Suprapubic skin (tissue), 4 donors: ENCODE measurements at regions not wholly inside any gene's neighbourhood (a gene's known extent, or its start where the extent isn't known, plus 50 kb on each side); places are given as distances from the start of the nearest gene placed in this dataset.
A peak's percentile ranks its signal among the peaks of the same experiment; 100 is the strongest.

ENCODE experiments used
- DNase-seq, 2 donors: peaks; one replicate each; pipeline ENCODE4 v3.0.0-alpha.2; 2019; ENCODE audit warnings: low spot score in 2 of 2
- H3K27ac ChIP-seq: fragments of 200-600 bp; sonication (generic); one replicate; pipeline ENCODE4 v1.5.1; 2019
- H3K27me3 ChIP-seq: fragments of 200-600 bp; sonication (generic); one replicate; pipeline ENCODE4 v1.5.1; 2019
- H3K36me3 ChIP-seq: fragments of 200-600 bp; sonication (generic); one replicate; pipeline ENCODE4 v1.5.1; 2019
- H3K4me1 ChIP-seq: fragments of 200-600 bp; sonication (generic); one replicate; pipeline ENCODE4 v1.5.1; 2019
- H3K4me3 ChIP-seq: fragments of 200-600 bp; sonication (generic); one replicate; pipeline ENCODE4 v1.5.1; 2019; ENCODE audit warnings: mild to moderate bottlenecking
- H3K9me3 ChIP-seq: fragments of 200-600 bp; sonication (generic); one replicate; pipeline ENCODE4 v1.5.1; 2019
- CTCF ChIP-seq, 2 donors: fragments of 200-600 bp in 1 of 2; fragments of 450-650 bp in 1 of 2; sonication (generic) in 1 of 2; IDR thresholded peaks; one replicate each; pipeline ENCODE4 v1.5.1; 2016 to 2019; ENCODE audit warnings: antibody characterized with exemption in 2 of 2, mild to moderate bottlenecking in 1 of 2, moderate library complexity in 1 of 2
- EP300 ChIP-seq: sonication (generic); formaldehyde crosslinking; IDR thresholded peaks from one replicate; pipeline ENCODE4 v1.6.1; 2017; ENCODE audit warnings: antibody characterized with exemption
- POLR2A ChIP-seq, 2 donors: fragments of 450-650 bp; IDR thresholded peaks; one replicate each; pipeline ENCODE4 v1.6.1; 2017; ENCODE audit warnings: antibody characterized with exemption in 2 of 2, mild to moderate bottlenecking in 2 of 2, moderate library complexity in 2 of 2
- POLR2AphosphoS5 ChIP-seq, 3 donors: sonication (generic); formaldehyde crosslinking; IDR thresholded peaks; one replicate each; pipeline ENCODE4 v1.6.1; 2017; ENCODE audit warnings: antibody characterized with exemption in 3 of 3
- WGBS: methylation state at CpG from one replicate; pipeline ENCODE4 v1.1.5; 2018; 5-methylcytosine and 5-hydroxymethylcytosine counted together

DNA sequence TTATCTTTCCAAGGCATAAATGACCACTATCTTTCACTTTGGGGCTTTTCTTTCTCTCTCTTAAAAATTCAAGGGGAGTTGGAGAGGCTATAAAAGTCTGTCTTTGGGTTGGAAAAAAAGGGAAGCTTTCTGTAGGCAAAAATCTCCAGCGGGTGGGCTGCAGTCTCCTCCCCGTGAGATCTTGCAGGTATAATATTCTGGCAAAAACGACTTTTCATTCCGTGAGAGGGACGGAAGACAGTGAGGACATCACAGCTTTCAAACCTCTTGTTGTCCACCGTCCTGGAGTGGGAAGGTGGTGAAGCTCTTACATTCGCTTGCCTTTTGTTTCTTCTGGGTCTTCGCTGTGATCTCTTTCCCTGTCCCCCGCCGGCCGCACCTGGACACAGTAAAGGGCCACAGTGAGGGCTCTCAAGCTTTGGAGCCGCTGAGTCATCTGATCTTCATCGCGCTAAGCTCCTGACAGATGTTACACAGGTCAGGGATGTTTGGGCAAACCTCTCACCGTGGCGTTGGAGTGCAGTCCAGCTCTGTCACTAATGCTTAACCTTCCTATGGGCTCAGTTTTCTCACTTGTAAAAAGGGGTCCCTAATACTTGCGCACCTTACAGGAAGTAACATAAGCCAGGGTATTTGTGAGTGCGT lies 61.9 kb upstream of the MEGF10 start:
- 65% methylated on average over 18 of the region's 18 CpGs for WGBS
- no peaks in the 10 kb centered on the region for H3K27me3 ChIP-seq
- TF ChIP-seq POLR2AphosphoS5 (IDR thresholded peaks at IDR 0.05), result no peak
- no peak for TF ChIP-seq EP300
- peak in 1 of 2 donors; percentile 52 for DNase-seq
- H3K4me1 ChIP-seq, result peaks cover 9% of the 10 kb centered on the region
- H3K27ac ChIP-seq, result peak overlapping the region; percentile 76
- H3K4me3 ChIP-seq, result peak overlapping the region; percentile 60
- H3K36me3 ChIP-seq, result no peaks in the 10 kb centered on the region
- H3K9me3 ChIP-seq, result no peaks in the 10 kb centered on the region

GRCh38 chr5:127229185-127229889 lies 61.3 kb upstream of the MEGF10 start:
- 1% methylated on average over 55 of the region's 61 CpGs for WGBS
- H3K9me3 ChIP-seq, result no peaks in the 10 kb centered on the region
- TF ChIP-seq EP300 (no peak), CTCF (IDR thresholded peaks at IDR 0.05) (no peak), POLR2AphosphoS5 (IDR thresholded peaks at IDR 0.05) (no peak), POLR2A (IDR thresholded peaks at IDR 0.05) (no peak)
- no peaks in the 10 kb centered on the region for H3K36me3 ChIP-seq
- DNase-seq, result peak; percentile 72 to 86
- H3K4me1 ChIP-seq, result peaks cover 9% of the 10 kb centered on the region
- peak overlapping the region; percentile 76 for H3K27ac ChIP-seq
- no peaks in the 10 kb centered on the region for H3K27me3 ChIP-seq
- H3K4me3 ChIP-seq, result peak overlapping the region; percentile 60

DNA sequence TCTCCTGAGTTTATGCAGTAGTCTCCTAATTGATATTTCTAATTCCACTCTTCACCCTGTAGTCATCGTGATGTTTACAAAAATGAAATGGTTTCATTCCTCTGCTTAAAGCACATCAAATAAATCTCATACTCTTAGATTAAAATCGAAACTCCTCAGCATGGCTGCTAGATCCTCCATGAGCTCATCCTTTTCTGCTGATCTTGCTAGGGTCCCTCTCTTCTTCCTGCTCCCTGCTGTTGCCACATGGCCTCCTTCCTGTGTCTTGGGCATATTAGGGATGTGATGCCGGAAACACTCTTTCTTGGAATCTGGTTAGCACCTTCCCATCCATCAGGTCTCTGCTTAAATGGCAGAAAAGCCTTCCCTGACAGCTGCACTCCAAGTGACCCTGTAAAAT lies 59.5 kb upstream of the MEGF10 start:
- 94% methylated on average over 3 of the region's 3 CpGs for WGBS
- TF ChIP-seq POLR2AphosphoS5 (IDR thresholded peaks at IDR 0.05), result no peak
- no peak for TF ChIP-seq POLR2A (IDR thresholded peaks at IDR 0.05)
- no peak for TF ChIP-seq EP300
- TF ChIP-seq CTCF (IDR thresholded peaks at IDR 0.05), result no peak
- Histone ChIP-seq H3K9me3 (no peaks in the 10 kb centered on the region), H3K4me3 (no peak overlapping the region), H3K27ac (no peak overlapping the region), H3K27me3 (no peaks in the 10 kb centered on the region), H3K4me1 (peaks cover 9% of the 10 kb centered on the region), H3K36me3 (no peaks in the 10 kb centered on the region)
- no peak for DNase-seq

DNA sequence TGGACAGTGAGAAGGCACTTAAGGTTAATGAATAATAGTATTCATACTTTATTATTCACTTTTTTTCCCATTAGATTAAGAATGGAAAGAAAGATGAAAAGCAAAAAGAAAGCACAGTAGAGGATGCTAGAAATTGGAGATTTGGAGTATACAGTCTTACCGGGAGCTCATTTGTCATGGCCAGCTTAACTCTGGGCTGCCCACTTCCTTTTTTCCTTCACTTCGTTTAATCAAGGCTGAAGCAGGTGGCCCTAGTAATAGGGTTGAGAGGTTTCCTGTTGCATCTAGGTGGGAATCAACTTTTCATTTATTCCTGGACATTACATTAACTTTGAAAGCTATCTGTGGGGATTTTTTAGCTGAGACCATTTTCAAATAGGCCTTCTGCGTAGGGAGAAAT lies 57.0 kb upstream of the MEGF10 start:
- H3K36me3 ChIP-seq, result no peaks in the 10 kb centered on the region
- H3K4me3 ChIP-seq, result no peak overlapping the region
- DNase-seq, result no peak
- H3K27ac ChIP-seq, result no peak overlapping the region
- H3K4me1 ChIP-seq, result peaks cover 9% of the 10 kb centered on the region
- no peaks in the 10 kb centered on the region for H3K9me3 ChIP-seq
- TF ChIP-seq CTCF (IDR thresholded peaks at IDR 0.05) (no peak), POLR2A (IDR thresholded peaks at IDR 0.05) (no peak), POLR2AphosphoS5 (IDR thresholded peaks at IDR 0.05) (no peak), EP300 (no peak)
- 88% methylated on average over 3 of the region's 3 CpGs for WGBS
- no peaks in the 10 kb centered on the region for H3K27me3 ChIP-seq

DNA sequence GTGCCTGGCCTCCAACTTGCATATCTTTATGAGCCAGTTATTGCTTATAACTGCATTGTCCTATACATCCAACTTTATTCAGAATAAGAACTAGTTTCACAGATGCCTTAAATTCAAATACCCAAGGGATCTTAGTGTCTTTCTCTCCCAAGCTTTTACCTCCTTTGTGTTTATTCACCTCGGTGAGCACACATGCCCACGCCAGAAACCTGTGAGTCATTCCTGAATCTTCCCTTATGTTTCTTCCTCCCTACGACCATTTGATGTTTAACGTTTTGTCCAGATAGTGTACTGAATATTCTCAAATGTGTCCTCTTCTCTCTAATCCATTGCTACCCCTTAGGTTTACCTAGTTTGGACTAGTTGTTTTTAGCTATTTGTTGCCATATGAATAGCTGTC lies 55.5 kb upstream of the MEGF10 start:
- H3K36me3 ChIP-seq, result no peaks in the 10 kb centered on the region
- H3K4me1 ChIP-seq, result no peaks in the 10 kb centered on the region
- no peaks in the 10 kb centered on the region for H3K9me3 ChIP-seq
- TF ChIP-seq CTCF (IDR thresholded peaks at IDR 0.05), result no peak
- no peak for TF ChIP-seq POLR2AphosphoS5 (IDR thresholded peaks at IDR 0.05)
- TF ChIP-seq EP300, result no peak
- no peak for TF ChIP-seq POLR2A (IDR thresholded peaks at IDR 0.05)
- H3K4me3 ChIP-seq, result no peak overlapping the region
- 84% methylated on average over 4 of the region's 4 CpGs for WGBS
- DNase-seq, result no peak
- no peaks in the 10 kb centered on the region for H3K27me3 ChIP-seq
- H3K27ac ChIP-seq, result no peak overlapping the region
